ENCODE measurements at regions not wholly inside any gene's neighbourhood (a gene's known extent, or its start where the extent isn't known, plus 50 kb on each side); places are given as distances from the start of the nearest gene placed in this dataset.

- Histone ChIP-seq H3K4me1 (ENCODE audit: control insufficient read depth, insufficient read depth, low read length) (no peaks in the 10 kb centered on the region), H3K36me3 (ENCODE audit: control insufficient read depth in 2 of 2, insufficient read depth in 1 of 2, low read length in 2 of 2) (no peaks in the 10 kb centered on the region), H3K9me3 (ENCODE audit: control insufficient read depth, insufficient read depth, low read depth, low read length) (no peaks in the 10 kb centered on the region), H3K27ac (ENCODE audit: extremely low read depth, low read depth, low read length) (no peak overlapping the region), H3K4me3 (ENCODE audit: low read depth, low read length) (no peak overlapping the region)
- ChIA-PET POLR2A (no interaction called here), CTCF (no interaction called here)
- no peak for TF ChIP-seq REPIN1 (tag by site-specific recombination; IDR thresholded peaks at IDR 0.05; ENCODE audit: low read depth)
- TF ChIP-seq ZNF560 (tag by site-specific recombination; IDR thresholded peaks at IDR 0.05; ENCODE audit: borderline replicate concordance), result no peak
- no peak for TF ChIP-seq ATF2 (tag by site-specific recombination; IDR thresholded peaks at IDR 0.05; ENCODE audit: low read depth)
- TF ChIP-seq, protein P1, sequence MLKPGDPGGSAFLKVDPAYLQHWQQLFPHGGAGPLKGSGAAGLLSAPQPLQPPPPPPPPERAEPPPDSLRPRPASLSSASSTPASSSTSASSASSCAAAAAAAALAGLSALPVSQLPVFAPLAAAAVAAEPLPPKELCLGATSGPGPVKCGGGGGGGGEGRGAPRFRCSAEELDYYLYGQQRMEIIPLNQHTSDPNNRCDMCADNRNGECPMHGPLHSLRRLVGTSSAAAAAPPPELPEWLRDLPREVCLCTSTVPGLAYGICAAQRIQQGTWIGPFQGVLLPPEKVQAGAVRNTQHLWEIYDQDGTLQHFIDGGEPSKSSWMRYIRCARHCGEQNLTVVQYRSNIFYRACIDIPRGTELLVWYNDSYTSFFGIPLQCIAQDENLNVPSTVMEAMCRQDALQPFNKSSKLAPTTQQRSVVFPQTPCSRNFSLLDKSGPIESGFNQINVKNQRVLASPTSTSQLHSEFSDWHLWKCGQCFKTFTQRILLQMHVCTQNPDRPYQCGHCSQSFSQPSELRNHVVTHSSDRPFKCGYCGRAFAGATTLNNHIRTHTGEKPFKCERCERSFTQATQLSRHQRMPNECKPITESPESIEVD (tag by site-specific recombination; IDR thresholded peaks at IDR 0.05), result no peak
- TF ChIP-seq ZNF623 (tag by site-specific recombination; IDR thresholded peaks at IDR 0.05), result no peak
- no peak for TF ChIP-seq ZNF664 (tag by site-specific recombination; IDR thresholded peaks at IDR 0.05)
- TF ChIP-seq SALL2 (tag by site-specific recombination; IDR thresholded peaks at IDR 0.05; ENCODE audit: borderline replicate concordance), result no peak
- TF ChIP-seq, protein P2, sequence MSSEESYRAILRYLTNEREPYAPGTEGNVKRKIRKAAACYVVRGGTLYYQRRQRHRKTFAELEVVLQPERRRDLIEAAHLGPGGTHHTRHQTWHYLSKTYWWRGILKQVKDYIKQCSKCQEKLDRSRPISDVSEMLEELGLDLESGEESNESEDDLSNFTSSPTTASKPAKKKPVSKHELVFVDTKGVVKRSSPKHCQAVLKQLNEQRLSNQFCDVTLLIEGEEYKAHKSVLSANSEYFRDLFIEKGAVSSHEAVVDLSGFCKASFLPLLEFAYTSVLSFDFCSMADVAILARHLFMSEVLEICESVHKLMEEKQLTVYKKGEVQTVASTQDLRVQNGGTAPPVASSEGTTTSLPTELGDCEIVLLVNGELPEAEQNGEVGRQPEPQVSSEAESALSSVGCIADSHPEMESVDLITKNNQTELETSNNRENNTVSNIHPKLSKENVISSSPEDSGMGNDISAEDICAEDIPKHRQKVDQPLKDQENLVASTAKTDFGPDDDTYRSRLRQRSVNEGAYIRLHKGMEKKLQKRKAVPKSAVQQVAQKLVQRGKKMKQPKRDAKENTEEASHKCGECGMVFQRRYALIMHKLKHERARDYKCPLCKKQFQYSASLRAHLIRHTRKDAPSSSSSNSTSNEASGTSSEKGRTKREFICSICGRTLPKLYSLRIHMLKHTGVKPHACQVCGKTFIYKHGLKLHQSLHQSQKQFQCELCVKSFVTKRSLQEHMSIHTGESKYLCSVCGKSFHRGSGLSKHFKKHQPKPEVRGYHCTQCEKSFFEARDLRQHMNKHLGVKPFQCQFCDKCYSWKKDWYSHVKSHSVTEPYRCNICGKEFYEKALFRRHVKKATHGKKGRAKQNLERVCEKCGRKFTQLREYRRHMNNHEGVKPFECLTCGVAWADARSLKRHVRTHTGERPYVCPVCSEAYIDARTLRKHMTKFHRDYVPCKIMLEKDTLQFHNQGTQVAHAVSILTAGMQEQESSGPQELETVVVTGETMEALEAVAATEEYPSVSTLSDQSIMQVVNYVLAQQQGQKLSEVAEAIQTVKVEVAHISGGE (tag by site-specific recombination; conservative IDR thresholded peaks at IDR 0.05; ENCODE audit: low read depth), result no peak
- TF ChIP-seq ZNF214 (tag by site-specific recombination; IDR thresholded peaks at IDR 0.05; ENCODE audit: borderline replicate concordance), result no peak
- TF ChIP-seq ZNF707 (tag by site-specific recombination; IDR thresholded peaks at IDR 0.05), result no peak
- no peak for TF ChIP-seq SCRT1 (tag by site-specific recombination; IDR thresholded peaks at IDR 0.05; ENCODE audit: borderline replicate concordance)
Measured at GRCh38 chr4:43425206-43425605, 532.7 kb downstream of the GRXCR1 start.

DNA sequence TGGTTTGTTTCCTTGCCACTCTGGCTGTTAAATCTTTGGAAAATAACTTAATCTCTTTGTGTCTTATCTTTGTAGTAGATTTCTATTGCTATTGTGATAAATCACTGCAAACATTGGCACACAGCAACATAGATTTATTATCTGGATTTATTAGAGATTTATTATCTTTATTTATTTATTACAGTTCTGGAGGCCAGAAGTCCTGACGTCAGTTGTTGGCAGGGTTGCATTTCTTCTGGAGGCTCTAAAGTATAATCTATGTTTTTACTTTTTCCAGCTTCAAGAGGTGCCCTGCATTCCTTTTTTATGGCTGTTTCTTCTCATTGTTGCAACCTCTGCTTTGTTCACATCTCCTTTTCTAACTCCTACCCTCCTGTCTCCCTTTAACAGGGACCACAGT, 542.8 kb downstream of the GRXCR1 start:
- H3K4me3 ChIP-seq (ENCODE audit: low read depth, low read length), result no peak overlapping the region
- ChIA-PET POLR2A (no interaction called here), CTCF (no interaction called here)
- TF ChIP-seq ZNF335 (tag by site-specific recombination; conservative IDR thresholded peaks at IDR 0.05), result no peak
- TF ChIP-seq ZNF324 (tag by site-specific recombination; IDR thresholded peaks at IDR 0.05), result no peak
- TF ChIP-seq ZNF214 (tag by site-specific recombination; IDR thresholded peaks at IDR 0.05; ENCODE audit: borderline replicate concordance), result no peak
- TF ChIP-seq ZNF48 (tag by site-specific recombination; IDR thresholded peaks at IDR 0.05), result no peak
- TF ChIP-seq, protein P3, sequence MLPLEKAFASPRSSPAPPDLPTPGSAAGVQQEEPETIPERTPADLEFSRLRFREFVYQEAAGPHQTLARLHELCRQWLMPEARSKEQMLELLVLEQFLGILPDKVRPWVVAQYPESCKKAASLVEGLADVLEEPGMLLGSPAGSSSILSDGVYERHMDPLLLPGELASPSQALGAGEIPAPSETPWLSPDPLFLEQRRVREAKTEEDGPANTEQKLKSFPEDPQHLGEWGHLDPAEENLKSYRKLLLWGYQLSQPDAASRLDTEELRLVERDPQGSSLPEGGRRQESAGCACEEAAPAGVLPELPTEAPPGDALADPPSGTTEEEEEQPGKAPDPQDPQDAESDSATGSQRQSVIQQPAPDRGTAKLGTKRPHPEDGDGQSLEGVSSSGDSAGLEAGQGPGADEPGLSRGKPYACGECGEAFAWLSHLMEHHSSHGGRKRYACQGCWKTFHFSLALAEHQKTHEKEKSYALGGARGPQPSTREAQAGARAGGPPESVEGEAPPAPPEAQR (tag by site-specific recombination; IDR thresholded peaks at IDR 0.05), result no peak
- TF ChIP-seq ZNF266 (tag by site-specific recombination; IDR thresholded peaks at IDR 0.05; ENCODE audit: low read depth), result no peak
- no peak for TF ChIP-seq SETDB1 (IDR thresholded peaks at IDR 0.05; ENCODE audit: insufficient read length, low read length)
- no peak for TF ChIP-seq ZFP41 (tag by site-specific recombination; IDR thresholded peaks at IDR 0.05; ENCODE audit: borderline replicate concordance)
- no peak for TF ChIP-seq ZNF433 (tag by site-specific recombination; IDR thresholded peaks at IDR 0.05; ENCODE audit: low read depth)
- no peak for TF ChIP-seq GLIS2 (tag by site-specific recombination; IDR thresholded peaks at IDR 0.05)
- TF ChIP-seq ZNF654 (tag by site-specific recombination; IDR thresholded peaks at IDR 0.05; ENCODE audit: low read depth), result no peak
- TF ChIP-seq, protein P4, sequence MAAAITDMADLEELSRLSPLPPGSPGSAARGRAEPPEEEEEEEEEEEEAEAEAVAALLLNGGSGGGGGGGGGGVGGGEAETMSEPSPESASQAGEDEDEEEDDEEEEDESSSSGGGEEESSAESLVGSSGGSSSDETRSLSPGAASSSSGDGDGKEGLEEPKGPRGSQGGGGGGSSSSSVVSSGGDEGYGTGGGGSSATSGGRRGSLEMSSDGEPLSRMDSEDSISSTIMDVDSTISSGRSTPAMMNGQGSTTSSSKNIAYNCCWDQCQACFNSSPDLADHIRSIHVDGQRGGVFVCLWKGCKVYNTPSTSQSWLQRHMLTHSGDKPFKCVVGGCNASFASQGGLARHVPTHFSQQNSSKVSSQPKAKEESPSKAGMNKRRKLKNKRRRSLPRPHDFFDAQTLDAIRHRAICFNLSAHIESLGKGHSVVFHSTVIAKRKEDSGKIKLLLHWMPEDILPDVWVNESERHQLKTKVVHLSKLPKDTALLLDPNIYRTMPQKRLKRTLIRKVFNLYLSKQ (tag by site-specific recombination; IDR thresholded peaks at IDR 0.05; ENCODE audit: borderline replicate concordance), result no peak

More for the DNA sequence above, 542.8 kb downstream of the GRXCR1 start:
- H3K9me3 ChIP-seq (ENCODE audit: control insufficient read depth, insufficient read depth, low read depth, low read length), result no peaks in the 10 kb centered on the region
- H3K4me1 ChIP-seq (ENCODE audit: control insufficient read depth, insufficient read depth, low read length), result no peaks in the 10 kb centered on the region
- H3K36me3 ChIP-seq (ENCODE audit: control insufficient read depth in 2 of 2, insufficient read depth in 1 of 2, low read length in 2 of 2), result no peaks in the 10 kb centered on the region
- H3K27ac ChIP-seq (ENCODE audit: extremely low read depth, low read depth, low read length), result no peak overlapping the region
